ENCODE measurements at regions not wholly inside any gene's neighbourhood (a gene's known extent, or its start where the extent isn't known, plus 50 kb on each side); places are given as distances from the start of the nearest gene placed in this dataset.
"Not testable (repeated sequence)": the region's sequence is repeated elsewhere in the genome, so short reads cannot be mapped to it uniquely, and the experiment has no call there.

GRCh38 chr10:124150807-124151417 is 57.5 kb upstream of the CHST15 start:
- no peak overlapping the region for H3K4me3 ChIP-seq (ENCODE audit: low read depth, low read length)
- no peak for DNase-seq (ENCODE audit: low read depth)
- TF ChIP-seq, protein P1, sequence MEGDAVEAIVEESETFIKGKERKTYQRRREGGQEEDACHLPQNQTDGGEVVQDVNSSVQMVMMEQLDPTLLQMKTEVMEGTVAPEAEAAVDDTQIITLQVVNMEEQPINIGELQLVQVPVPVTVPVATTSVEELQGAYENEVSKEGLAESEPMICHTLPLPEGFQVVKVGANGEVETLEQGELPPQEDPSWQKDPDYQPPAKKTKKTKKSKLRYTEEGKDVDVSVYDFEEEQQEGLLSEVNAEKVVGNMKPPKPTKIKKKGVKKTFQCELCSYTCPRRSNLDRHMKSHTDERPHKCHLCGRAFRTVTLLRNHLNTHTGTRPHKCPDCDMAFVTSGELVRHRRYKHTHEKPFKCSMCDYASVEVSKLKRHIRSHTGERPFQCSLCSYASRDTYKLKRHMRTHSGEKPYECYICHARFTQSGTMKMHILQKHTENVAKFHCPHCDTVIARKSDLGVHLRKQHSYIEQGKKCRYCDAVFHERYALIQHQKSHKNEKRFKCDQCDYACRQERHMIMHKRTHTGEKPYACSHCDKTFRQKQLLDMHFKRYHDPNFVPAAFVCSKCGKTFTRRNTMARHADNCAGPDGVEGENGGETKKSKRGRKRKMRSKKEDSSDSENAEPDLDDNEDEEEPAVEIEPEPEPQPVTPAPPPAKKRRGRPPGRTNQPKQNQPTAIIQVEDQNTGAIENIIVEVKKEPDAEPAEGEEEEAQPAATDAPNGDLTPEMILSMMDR (IDR thresholded peaks at IDR 0.05; ENCODE audit: insufficient read depth, low read depth, low read length, missing control alignments): no peak

GRCh38 chr10:124150189-124150806 is 56.9 kb upstream of the CHST15 start:
- no peak for DNase-seq (ENCODE audit: low read depth)
- TF ChIP-seq, protein P1 (IDR thresholded peaks at IDR 0.05; ENCODE audit: insufficient read depth, low read depth, low read length, missing control alignments): no peak
- no peak overlapping the region for H3K4me3 ChIP-seq (ENCODE audit: low read depth, low read length)

- TF ChIP-seq, protein P1 (IDR thresholded peaks at IDR 0.05; ENCODE audit: insufficient read depth, low read depth, low read length, missing control alignments): no peak
- no peak overlapping the region for H3K4me3 ChIP-seq (ENCODE audit: low read depth, low read length)
- DNase-seq (ENCODE audit: low read depth): peak; percentile 47
These were observed 56.0 kb upstream of the CHST15 start for GRCh38 chr10:124149189-124150042.

DNA sequence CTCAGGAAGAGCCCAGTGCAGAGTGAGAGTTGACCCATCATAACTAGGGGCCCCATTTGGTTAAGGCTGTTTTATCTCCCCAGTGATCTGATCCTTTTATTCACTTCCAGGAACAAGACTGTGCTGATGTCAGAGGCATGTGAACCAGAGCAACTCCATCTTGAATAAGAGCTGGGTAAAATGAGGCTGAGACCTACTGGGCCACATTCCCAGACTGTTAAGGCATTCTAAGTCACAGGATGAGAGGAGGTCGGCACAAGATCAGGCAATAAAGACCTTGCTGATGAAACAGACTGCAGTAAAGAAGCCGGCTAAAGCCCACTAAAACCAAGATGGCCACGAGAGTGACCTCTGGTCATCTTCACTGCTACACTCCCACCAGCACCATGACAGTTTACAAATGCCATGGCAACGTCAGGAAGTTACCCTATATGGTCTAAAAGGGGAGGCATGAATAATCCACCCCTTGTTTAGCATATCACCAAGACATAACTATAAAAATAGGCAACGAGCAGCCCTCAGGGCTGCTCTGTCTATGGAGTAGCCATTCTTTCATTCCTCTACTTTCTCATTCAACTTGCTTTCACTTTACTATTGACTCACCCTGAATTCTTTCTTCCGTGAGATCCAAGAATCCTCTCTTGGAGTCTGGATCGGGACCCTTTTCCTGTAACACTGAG is 55.3 kb upstream of the CHST15 start:
- DNase-seq (ENCODE audit: low read depth); H3K4me3 ChIP-seq (ENCODE audit: low read depth, low read length): not testable (repeated sequence)

- no peak for DNase-seq (ENCODE audit: low read depth)
These were observed 53.1 kb upstream of the CHST15 start for GRCh38 chr10:124146483-124146882.

GRCh38 chr10:124145109-124145870 is 51.9 kb upstream of the CHST15 start:
- no peak overlapping the region for H3K4me3 ChIP-seq (ENCODE audit: low read depth, low read length)
- DNase-seq (ENCODE audit: low read depth): peak; percentile 37
- TF ChIP-seq, protein P1 (IDR thresholded peaks at IDR 0.05; ENCODE audit: insufficient read depth, low read depth, low read length, missing control alignments): no peak

More at GRCh38 chr10:124146483-124146882, 53.1 kb upstream of the CHST15 start:
- TF ChIP-seq, protein P1 (IDR thresholded peaks at IDR 0.05; ENCODE audit: insufficient read depth, low read depth, low read length, missing control alignments): no peak
- no peak overlapping the region for H3K4me3 ChIP-seq (ENCODE audit: low read depth, low read length)

Measured in GM12865 (cell line).